ENCODE measurements at regions not wholly inside any gene's neighbourhood (a gene's known extent, or its start where the extent isn't known, plus 50 kb on each side); places are given as distances from the start of the nearest gene placed in this dataset.
"Not testable (repeated sequence)": the region's sequence is repeated elsewhere in the genome, so short reads cannot be mapped to it uniquely, and the experiment has no call there.

DNA sequence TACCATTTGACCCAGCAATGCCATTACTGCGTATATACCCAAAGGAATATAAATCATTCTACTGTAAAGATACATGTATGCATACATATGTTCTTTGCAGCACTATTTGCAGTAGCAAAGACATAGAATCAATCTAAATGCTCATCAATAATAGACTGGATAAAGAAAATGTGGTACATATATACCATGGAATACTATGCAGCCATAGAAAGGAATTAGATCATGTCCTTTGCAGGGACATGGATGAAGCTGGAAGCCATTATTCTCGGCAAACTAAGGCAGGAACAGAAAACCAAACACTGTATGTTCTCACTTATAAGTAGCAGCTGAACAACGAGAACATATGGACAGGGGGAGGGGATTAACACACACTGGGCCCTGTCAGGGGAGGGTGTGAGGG is 54.8 kb upstream of the ZNF30 start:
- H3K36me3 ChIP-seq (ENCODE audit: control insufficient read depth, low read length); H3K4me3 ChIP-seq (ENCODE audit: low read length); H4K20me1 ChIP-seq (ENCODE audit: control insufficient read depth, insufficient read depth, low read depth, low read length); H3K27ac ChIP-seq (ENCODE audit: low read depth, low read length); H3K79me2 ChIP-seq (ENCODE audit: control insufficient read depth, low read length); H3K27me3 ChIP-seq (ENCODE audit: control insufficient read depth, low read length); H3K9me2 ChIP-seq (replicated peaks; ENCODE audit: control insufficient read depth, low read length); H3K4me2 ChIP-seq (ENCODE audit: low read length); H3K4me1 ChIP-seq (ENCODE audit: control insufficient read depth, low read length); H3F3A ChIP-seq (ENCODE audit: control insufficient read depth, insufficient read depth); H3K9me3 ChIP-seq (ENCODE audit: control insufficient read depth, insufficient read depth, low read length): not testable (repeated sequence)

DNA sequence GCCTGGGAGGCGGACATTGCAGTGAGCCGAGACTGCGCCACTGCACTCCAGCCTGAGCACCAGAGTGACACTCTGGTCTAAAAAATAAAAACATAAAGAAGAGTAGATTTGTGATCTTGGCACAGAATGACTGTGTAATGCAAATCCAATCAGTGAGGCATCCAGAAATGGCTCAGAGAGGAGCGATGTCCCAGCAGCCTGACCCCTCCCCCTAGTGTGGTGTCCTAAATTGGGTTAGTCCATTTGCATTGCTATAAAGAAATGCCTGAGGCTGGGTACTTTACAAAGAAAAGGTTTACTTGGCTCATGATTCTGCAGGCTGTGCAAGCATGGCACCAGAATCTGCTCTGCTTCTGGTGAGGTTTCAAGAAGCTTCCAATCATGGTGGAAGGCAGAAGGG is 59.1 kb upstream of the ZNF30 start:
- Histone ChIP-seq H3K4me1 (ENCODE audit: control insufficient read depth, low read length) (peaks cover 4% of the 10 kb centered on the region), H3K4me2 (ENCODE audit: low read length) (no peak overlapping the region), H3F3A (ENCODE audit: control insufficient read depth, insufficient read depth) (no peaks in the 10 kb centered on the region), H3K79me2 (ENCODE audit: control insufficient read depth, low read length) (no peaks in the 10 kb centered on the region), H4K20me1 (ENCODE audit: control insufficient read depth, insufficient read depth, low read depth, low read length) (no peaks in the 10 kb centered on the region), H3K27me3 (ENCODE audit: control insufficient read depth, low read length) (no peaks in the 10 kb centered on the region), H3K9me2 (replicated peaks; ENCODE audit: control insufficient read depth, low read length) (no peaks in the 10 kb centered on the region), H3K27ac (ENCODE audit: low read depth, low read length) (no peak overlapping the region), H3K9me3 (ENCODE audit: control insufficient read depth, insufficient read depth, low read length) (no peaks in the 10 kb centered on the region), H3K36me3 (ENCODE audit: control insufficient read depth, low read length) (no peaks in the 10 kb centered on the region), H3K4me3 (ENCODE audit: low read length) (no peak overlapping the region)
- TF ChIP-seq, protein P1, sequence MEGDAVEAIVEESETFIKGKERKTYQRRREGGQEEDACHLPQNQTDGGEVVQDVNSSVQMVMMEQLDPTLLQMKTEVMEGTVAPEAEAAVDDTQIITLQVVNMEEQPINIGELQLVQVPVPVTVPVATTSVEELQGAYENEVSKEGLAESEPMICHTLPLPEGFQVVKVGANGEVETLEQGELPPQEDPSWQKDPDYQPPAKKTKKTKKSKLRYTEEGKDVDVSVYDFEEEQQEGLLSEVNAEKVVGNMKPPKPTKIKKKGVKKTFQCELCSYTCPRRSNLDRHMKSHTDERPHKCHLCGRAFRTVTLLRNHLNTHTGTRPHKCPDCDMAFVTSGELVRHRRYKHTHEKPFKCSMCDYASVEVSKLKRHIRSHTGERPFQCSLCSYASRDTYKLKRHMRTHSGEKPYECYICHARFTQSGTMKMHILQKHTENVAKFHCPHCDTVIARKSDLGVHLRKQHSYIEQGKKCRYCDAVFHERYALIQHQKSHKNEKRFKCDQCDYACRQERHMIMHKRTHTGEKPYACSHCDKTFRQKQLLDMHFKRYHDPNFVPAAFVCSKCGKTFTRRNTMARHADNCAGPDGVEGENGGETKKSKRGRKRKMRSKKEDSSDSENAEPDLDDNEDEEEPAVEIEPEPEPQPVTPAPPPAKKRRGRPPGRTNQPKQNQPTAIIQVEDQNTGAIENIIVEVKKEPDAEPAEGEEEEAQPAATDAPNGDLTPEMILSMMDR (IDR thresholded peaks at IDR 0.05; ENCODE audit: low read depth, low read length, poor library complexity, severe bottlenecking): no peak
- TF ChIP-seq EZH2phosphoT487 (IDR thresholded peaks at IDR 0.05; ENCODE audit: borderline replicate concordance, low read length): no peak

DNA sequence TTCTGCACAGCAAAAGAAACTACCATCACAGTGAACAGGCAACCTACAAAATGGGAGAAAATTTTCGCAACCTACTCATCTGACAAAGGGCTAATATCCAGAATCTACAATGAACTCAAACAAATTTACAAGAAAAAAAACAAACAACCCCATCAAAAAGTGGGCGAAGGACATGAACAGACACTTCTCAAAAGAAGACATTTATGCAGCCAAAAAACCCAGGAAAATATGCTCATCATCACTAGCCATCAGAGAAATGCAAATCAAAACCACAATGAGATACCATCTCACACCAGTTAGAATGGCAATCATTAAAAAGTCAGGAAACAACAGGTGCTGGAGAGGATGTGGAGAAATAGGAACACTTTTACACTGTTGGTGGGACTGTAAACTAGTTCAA is 61.5 kb upstream of the ZNF30 start:
- H4K20me1 ChIP-seq (ENCODE audit: control insufficient read depth, insufficient read depth, low read depth, low read length): not testable (repeated sequence)

DNA sequence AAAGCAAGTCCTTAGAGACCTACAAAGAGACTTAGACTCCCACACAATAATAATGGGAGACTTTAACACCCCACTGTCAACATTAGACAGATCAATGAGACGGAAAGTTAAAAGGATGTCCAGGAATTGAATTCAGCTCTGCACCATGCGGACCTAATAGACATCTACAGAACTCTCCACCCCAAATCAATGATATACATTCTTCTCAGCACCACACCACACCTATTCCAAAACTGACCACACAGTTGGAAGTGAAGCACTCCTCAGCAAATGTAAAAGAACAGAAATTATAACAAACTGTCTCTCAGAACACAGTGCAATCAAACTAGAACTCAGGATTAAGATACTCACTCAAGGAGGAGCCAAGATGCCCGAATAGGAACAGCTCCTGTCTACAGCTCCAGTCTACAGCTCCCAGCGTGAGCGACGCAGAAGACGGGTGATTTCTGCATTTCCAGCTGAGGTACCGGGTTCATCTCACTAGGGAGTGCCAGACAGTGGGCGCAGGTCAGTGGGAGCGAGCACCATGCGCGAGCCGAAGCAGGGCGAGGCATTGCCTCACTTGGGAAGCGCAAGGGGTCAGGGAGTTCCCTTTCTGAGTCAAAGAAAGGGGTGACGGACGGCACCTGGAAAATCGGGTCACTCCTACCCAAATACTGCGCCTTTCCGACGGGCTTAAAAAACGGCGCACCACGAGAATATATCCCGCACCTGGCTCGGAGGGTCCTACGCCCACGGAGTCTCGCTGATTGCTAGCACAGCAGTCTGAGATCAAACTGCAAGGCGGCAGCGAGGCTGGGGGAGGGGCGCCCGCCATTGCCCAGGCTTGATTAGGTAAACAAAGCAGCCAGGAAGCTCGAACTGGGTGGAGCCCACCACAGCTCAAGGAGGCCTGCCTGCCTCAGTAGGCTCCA is 66.6 kb upstream of the ZNF30 start:
- Histone ChIP-seq H3K4me3 (ENCODE audit: low read length) (peak overlapping the region; percentile 66), H3K4me2 (ENCODE audit: low read length) (peak overlapping the region; percentile 57)
- H3K27me3 ChIP-seq (ENCODE audit: control insufficient read depth, low read length); H3K27ac ChIP-seq (ENCODE audit: low read depth, low read length); H3K9me3 ChIP-seq (ENCODE audit: control insufficient read depth, insufficient read depth, low read length); H4K20me1 ChIP-seq (ENCODE audit: control insufficient read depth, insufficient read depth, low read depth, low read length); H3F3A ChIP-seq (ENCODE audit: control insufficient read depth, insufficient read depth); H3K79me2 ChIP-seq (ENCODE audit: control insufficient read depth, low read length); H3K4me1 ChIP-seq (ENCODE audit: control insufficient read depth, low read length); H3K9me2 ChIP-seq (replicated peaks; ENCODE audit: control insufficient read depth, low read length); H3K36me3 ChIP-seq (ENCODE audit: control insufficient read depth, low read length): not testable (repeated sequence)

More for the DNA sequence above, 61.5 kb upstream of the ZNF30 start:
- not testable (repeated sequence) for H3F3A ChIP-seq (ENCODE audit: control insufficient read depth, insufficient read depth); H3K79me2 ChIP-seq (ENCODE audit: control insufficient read depth, low read length); H3K4me1 ChIP-seq (ENCODE audit: control insufficient read depth, low read length); H3K36me3 ChIP-seq (ENCODE audit: control insufficient read depth, low read length); H3K9me3 ChIP-seq (ENCODE audit: control insufficient read depth, insufficient read depth, low read length); H3K27ac ChIP-seq (ENCODE audit: low read depth, low read length); H3K9me2 ChIP-seq (replicated peaks; ENCODE audit: control insufficient read depth, low read length); H3K4me2 ChIP-seq (ENCODE audit: low read length); H3K4me3 ChIP-seq (ENCODE audit: low read length); H3K27me3 ChIP-seq (ENCODE audit: control insufficient read depth, low read length)

DNA sequence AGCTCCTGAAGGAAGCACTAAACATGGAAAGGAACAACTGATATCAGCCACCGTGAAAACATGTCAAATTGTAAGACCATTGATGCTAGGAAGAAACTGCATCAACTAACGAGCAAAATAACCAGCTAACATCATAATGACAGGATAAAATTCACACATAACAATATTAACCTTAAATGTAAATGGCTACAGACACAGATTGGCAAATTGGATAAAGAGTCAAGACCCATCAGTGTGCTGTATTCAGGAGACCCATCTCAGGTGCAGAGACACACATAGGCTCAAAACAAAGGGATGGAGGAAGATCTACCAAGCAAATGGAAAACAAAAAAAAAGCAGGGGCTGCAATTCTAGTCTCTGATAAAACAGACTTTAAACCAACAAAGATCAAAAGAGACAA is 67.4 kb upstream of the ZNF30 start:
- not testable (repeated sequence) for H3K4me1 ChIP-seq (ENCODE audit: control insufficient read depth, low read length); H3K79me2 ChIP-seq (ENCODE audit: control insufficient read depth, low read length); H3F3A ChIP-seq (ENCODE audit: control insufficient read depth, insufficient read depth); H3K36me3 ChIP-seq (ENCODE audit: control insufficient read depth, low read length); H3K9me2 ChIP-seq (replicated peaks; ENCODE audit: control insufficient read depth, low read length); H4K20me1 ChIP-seq (ENCODE audit: control insufficient read depth, insufficient read depth, low read depth, low read length); H3K27ac ChIP-seq (ENCODE audit: low read depth, low read length); H3K27me3 ChIP-seq (ENCODE audit: control insufficient read depth, low read length); H3K4me3 ChIP-seq (ENCODE audit: low read length); H3K9me3 ChIP-seq (ENCODE audit: control insufficient read depth, insufficient read depth, low read length); H3K4me2 ChIP-seq (ENCODE audit: low read length)

Data from DOHH2 (cell line).